HEK293 (cell line): ENCODE measurements at regions not wholly inside any gene's neighbourhood (a gene's known extent, or its start where the extent isn't known, plus 50 kb on each side); places are given as distances from the start of the nearest gene placed in this dataset.

Source experiments
- CTCF ChIP-seq: fragments of 450-650 bp; formaldehyde crosslinking; IDR thresholded peaks from 2 replicates; pipeline ENCODE4 v1.5.1; 2016; ENCODE audit warnings: missing biosample characterization, missing genetic modification characterization
- KLF16 ChIP-seq: fragments of 450-650 bp; formaldehyde crosslinking; IDR thresholded peaks from 2 replicates; pipeline ENCODE4 v1.5.1; 2017; ENCODE audit warnings: missing biosample characterization, missing genetic modification characterization
- TRIM28 ChIP-seq: IDR thresholded peaks from 2 replicates; pipeline ENCODE4 v1.6.1; 2011; ENCODE audit warnings: low read length, control low read depth, borderline replicate concordance
- ZBTB11 ChIP-seq: fragments of 450-650 bp; formaldehyde crosslinking; conservative IDR thresholded peaks from 2 replicates; pipeline ENCODE4 v1.5.1; 2016; ENCODE audit warnings: low read depth, missing biosample characterization, missing genetic modification characterization
- ZBTB17 ChIP-seq: fragments of 450-650 bp; formaldehyde crosslinking; IDR thresholded peaks from 2 replicates; pipeline ENCODE4 v1.5.1; 2016; ENCODE audit warnings: missing biosample characterization, missing genetic modification characterization
- ZNF140 ChIP-seq: fragments of 450-650 bp; formaldehyde crosslinking; IDR thresholded peaks from 2 replicates; pipeline ENCODE4 v1.5.1; 2016; ENCODE audit warnings: missing biosample characterization, missing genetic modification characterization
- ZNF239 ChIP-seq: fragments of 450-650 bp; formaldehyde crosslinking; IDR thresholded peaks from 2 replicates; pipeline ENCODE4 v1.5.1; 2016; ENCODE audit warnings: missing biosample characterization, missing genetic modification characterization
- ZNF274 ChIP-seq, 2 experiments: fragments of 200-500 bp in 1 of 2; fragments of 450-650 bp in 1 of 2; sonication (Bioruptor generic) in 1 of 2; formaldehyde crosslinking in 1 of 2; IDR thresholded peaks; 2 replicates each; pipeline versions ENCODE4 v1.5.1 to v1.6.1; 2014 to 2016; ENCODE audit warnings: borderline replicate concordance in 1 of 2, inconsistent platforms in 1 of 2, low read length in 1 of 2, missing biosample characterization in 1 of 2, missing genetic modification characterization in 1 of 2
- ZNF416 ChIP-seq: fragments of 450-650 bp; formaldehyde crosslinking; IDR thresholded peaks from 2 replicates; pipeline ENCODE4 v1.5.1; 2016; ENCODE audit warnings: missing biosample characterization, missing genetic modification characterization

- TF ChIP-seq ZNF416 (tag by site-specific recombination) = no peak
- no peak for TF ChIP-seq CTCF (tag by site-specific recombination)
- TF ChIP-seq ZBTB11 (tag by site-specific recombination) = no peak
- no peak for TF ChIP-seq TRIM28
- TF ChIP-seq ZNF274 (IDR thresholded peaks at IDR 0.05; ENCODE audit: low read length) = no peak
- TF ChIP-seq ZNF274 (tag by site-specific recombination; IDR thresholded peaks at IDR 0.05; ENCODE audit: borderline replicate concordance) = no peak
- no peak for TF ChIP-seq ZBTB17 (tag by site-specific recombination)
- TF ChIP-seq KLF16 (tag by site-specific recombination) = no peak
- no peak for TF ChIP-seq ZNF140 (tag by site-specific recombination)
- TF ChIP-seq ZNF239 (tag by site-specific recombination) = no peak
Observed at GRCh38 chrX:42047886-42048285, 124.5 kb upstream of the CASK start.
